Nephron progenitor cell (in vitro differentiated cells): ENCODE measurements at regions not wholly inside any gene's neighbourhood (a gene's known extent, or its start where the extent isn't known, plus 50 kb on each side); places are given as distances from the start of the nearest gene placed in this dataset.
"Not testable (repeated sequence)": the region's sequence is repeated elsewhere in the genome, so short reads cannot be mapped to it uniquely, and the experiment has no call there.

ENCODE experiments used
- DNase-seq: peaks from one replicate; pipeline ENCODE4 v3.0.0; 2021
- H3K27ac Mint-ChIP-seq: 2 replicates; pipeline ENCODE4 v1.8.0; 2021; ENCODE audit warnings: mild to moderate bottlenecking, moderate library complexity, mixed read lengths
- H3K27me3 Mint-ChIP-seq: 2 replicates; pipeline ENCODE4 v1.8.0; 2021; ENCODE audit warnings: mild to moderate bottlenecking, low read depth, mixed read lengths; ENCODE audit not compliant: poor library complexity
- H3K36me3 Mint-ChIP-seq: 2 replicates; pipeline ENCODE4 v1.8.0; 2021; ENCODE audit warnings: low read depth, mixed read lengths
- H3K4me1 Mint-ChIP-seq: 2 replicates; pipeline ENCODE4 v1.8.0; 2021; ENCODE audit warnings: mixed read lengths
- H3K4me3 Mint-ChIP-seq: 2 replicates; pipeline ENCODE4 v1.8.0; 2021; ENCODE audit warnings: mild to moderate bottlenecking, moderate library complexity, mixed read lengths
- H3K9me3 Mint-ChIP-seq: 2 replicates; pipeline ENCODE4 v1.8.0; 2021; ENCODE audit warnings: mild to moderate bottlenecking, moderate library complexity, mixed read lengths
- CTCF ChIP-seq: fragments of 200-600 bp; sonication (generic); IDR thresholded peaks from 2 replicates; pipeline ENCODE4 v1.5.0; 2021; ENCODE audit warnings: antibody characterized with exemption

DNA sequence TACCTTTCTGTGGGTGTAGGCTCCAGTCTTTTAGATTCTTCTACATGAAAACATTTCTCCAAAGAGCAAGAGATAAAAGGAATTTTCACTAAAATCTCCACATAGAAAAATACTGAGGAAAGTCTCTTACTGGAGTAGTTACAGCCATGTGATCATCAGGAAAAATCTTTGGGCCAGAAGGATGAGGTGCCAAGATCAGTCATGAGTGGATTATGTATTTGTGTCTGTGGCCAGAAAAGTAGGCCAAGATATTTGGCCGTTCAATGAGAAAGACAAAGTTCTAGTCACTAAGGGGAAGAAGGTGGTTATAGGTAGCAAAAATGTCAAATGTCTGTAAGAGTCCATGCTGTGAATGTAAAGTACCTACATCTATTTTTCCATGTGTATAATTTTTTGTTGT is 339.3 kb downstream of the NSUN3 start:
- Mint-ChIP-seq H3K9me3 (no peaks in the 10 kb centered on the region), H3K36me3 (no peaks in the 10 kb centered on the region), H3K27me3 (no peaks in the 10 kb centered on the region), H3K4me1 (no peaks in the 10 kb centered on the region), H3K27ac (no peak overlapping the region), H3K4me3 (no peak overlapping the region)
- no peak for TF ChIP-seq CTCF
- no peak for DNase-seq

GRCh38 chr3:94405258-94406035 is 342.6 kb downstream of the NSUN3 start:
- DNase-seq = no peak
- H3K27ac Mint-ChIP-seq = no peak overlapping the region
- no peak overlapping the region for H3K4me3 Mint-ChIP-seq
- no peaks in the 10 kb centered on the region for H3K9me3 Mint-ChIP-seq
- H3K4me1 Mint-ChIP-seq = no peaks in the 10 kb centered on the region
- no peak for TF ChIP-seq CTCF
- no peaks in the 10 kb centered on the region for H3K27me3 Mint-ChIP-seq
- H3K36me3 Mint-ChIP-seq = no peaks in the 10 kb centered on the region

DNA sequence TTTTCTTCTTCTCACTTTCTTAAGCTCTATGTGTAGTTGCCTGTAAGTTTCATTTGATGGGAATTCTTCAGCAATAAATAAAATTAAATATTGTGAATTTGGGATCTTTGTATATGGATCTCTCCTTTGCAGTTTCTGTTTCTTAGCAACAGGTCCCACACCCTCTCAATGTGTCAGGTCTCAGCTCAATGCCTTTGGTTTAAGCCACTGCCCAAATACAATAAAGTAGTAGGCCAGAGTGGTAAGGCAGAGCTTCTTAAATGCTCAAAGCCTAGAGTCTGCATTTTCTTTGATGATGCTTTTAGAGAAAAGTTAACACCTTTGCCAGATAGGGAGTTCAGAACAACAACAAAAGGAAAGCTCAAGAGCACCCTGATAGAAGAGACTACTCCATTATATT is 343.7 kb downstream of the NSUN3 start:
- no peaks in the 10 kb centered on the region for H3K27me3 Mint-ChIP-seq
- no peaks in the 10 kb centered on the region for H3K9me3 Mint-ChIP-seq
- DNase-seq = no peak
- H3K4me1 Mint-ChIP-seq = no peaks in the 10 kb centered on the region
- H3K36me3 Mint-ChIP-seq = no peaks in the 10 kb centered on the region
- TF ChIP-seq CTCF = no peak
- no peak overlapping the region for H3K27ac Mint-ChIP-seq
- H3K4me3 Mint-ChIP-seq = no peak overlapping the region

DNA sequence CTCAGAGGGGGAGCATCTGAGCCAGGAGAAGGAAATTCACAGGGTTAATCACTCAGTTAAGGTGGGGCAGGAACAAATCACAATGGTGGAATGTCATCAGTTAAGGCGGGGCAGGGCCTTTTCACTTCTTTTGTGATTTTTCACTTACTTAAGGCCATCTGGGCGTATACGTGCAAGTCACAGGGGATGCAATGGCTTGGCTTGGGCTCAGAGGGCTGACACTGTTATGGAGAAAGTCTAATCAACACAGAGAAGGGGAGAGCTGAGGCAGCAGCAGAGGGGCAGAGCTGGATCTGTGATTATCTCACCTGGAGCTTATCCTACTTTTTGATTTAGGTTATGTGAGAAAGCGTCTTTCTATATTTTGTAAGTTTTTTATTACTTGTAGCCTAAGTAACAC is 350.1 kb downstream of the NSUN3 start:
- H3K9me3 Mint-ChIP-seq, H3K27me3 Mint-ChIP-seq, DNase-seq, H3K36me3 Mint-ChIP-seq, H3K27ac Mint-ChIP-seq, H3K4me1 Mint-ChIP-seq, H3K4me3 Mint-ChIP-seq: not testable (repeated sequence)

GRCh38 chr3:94413336-94414108 is 350.7 kb downstream of the NSUN3 start:
- Mint-ChIP-seq H3K27me3 (no peaks in the 10 kb centered on the region), H3K4me3 (no peak overlapping the region), H3K9me3 (no peaks in the 10 kb centered on the region), H3K4me1 (no peaks in the 10 kb centered on the region), H3K27ac (no peak overlapping the region), H3K36me3 (no peaks in the 10 kb centered on the region)
- no peak for TF ChIP-seq CTCF
- DNase-seq = no peak

GRCh38 chr3:94414418-94414817 is 351.6 kb downstream of the NSUN3 start:
- no peak overlapping the region for H3K27ac Mint-ChIP-seq
- no peaks in the 10 kb centered on the region for H3K9me3 Mint-ChIP-seq
- TF ChIP-seq CTCF = no peak
- H3K27me3 Mint-ChIP-seq = no peaks in the 10 kb centered on the region
- H3K4me1 Mint-ChIP-seq = no peaks in the 10 kb centered on the region
- H3K4me3 Mint-ChIP-seq = no peak overlapping the region
- DNase-seq = no peak
- H3K36me3 Mint-ChIP-seq = no peaks in the 10 kb centered on the region
